HCT116 (cell line): ENCODE measurements at regions not wholly inside any gene's neighbourhood (a gene's known extent, or its start where the extent isn't known, plus 50 kb on each side); places are given as distances from the start of the nearest gene placed in this dataset.

Experiments used
- CTCF ChIP-seq, 3 experiments: fragments of 200-600 bp in 1 of 3; sonication (generic) in 1 of 3; IDR thresholded peaks in 2 of 3; conservative IDR thresholded peaks in 1 of 3; 2 replicates each; pipeline ENCODE4 v1.5.1; 2012 to 2017; ENCODE audit warnings: low read depth in 2 of 3, low read length in 2 of 3, antibody characterized with exemption in 1 of 3, borderline replicate concordance in 1 of 3, control low read depth in 1 of 3, mild to moderate bottlenecking in 1 of 3, mixed read lengths in 1 of 3, mixed run types in 1 of 3, moderate library complexity in 1 of 3; ENCODE audit not compliant: insufficient read depth in 1 of 3
- EZH2 ChIP-seq: fragments of 200-600 bp; sonication (generic); IDR thresholded peaks from 2 replicates; pipeline ENCODE4 v1.6.1; 2017; ENCODE audit warnings: antibody characterized with exemption, mixed run types
- EZH2phosphoT487 ChIP-seq: fragments of 200-600 bp; IDR thresholded peaks from 2 replicates; pipeline ENCODE4 v1.6.1; 2018; ENCODE audit warnings: antibody characterized with exemption, borderline replicate concordance
- JUND ChIP-seq: IDR thresholded peaks from 2 replicates; pipeline ENCODE4 v1.6.1; 2012
- MAX ChIP-seq: IDR thresholded peaks from 2 replicates; pipeline ENCODE4 v1.6.1; 2012
- POLR2A ChIP-seq: IDR thresholded peaks from 2 replicates; pipeline ENCODE4 v1.7.0; 2011; ENCODE audit warnings: borderline replicate concordance; ENCODE audit not compliant: insufficient read depth, insufficient read length; ENCODE audit errors: extremely low read depth
- POLR2AphosphoS5 ChIP-seq: IDR thresholded peaks from 2 replicates; pipeline ENCODE4 v1.6.1; 2011; ENCODE audit warnings: mild to moderate bottlenecking, low read depth, low read length, moderate library complexity
- REST ChIP-seq: IDR thresholded peaks from 2 replicates; pipeline ENCODE4 v1.6.1; 2012; ENCODE audit warnings: low read depth
- SIN3A ChIP-seq: IDR thresholded peaks from 2 replicates; pipeline ENCODE4 v1.6.1; 2012; ENCODE audit warnings: low read depth
- YY1 ChIP-seq: IDR thresholded peaks from 2 replicates; pipeline ENCODE4 v1.6.1; 2011; ENCODE audit warnings: low read length, low read depth, moderate library complexity, mild to moderate bottlenecking; ENCODE audit not compliant: insufficient replicate concordance; ENCODE audit errors: extremely low read depth
- ZFX ChIP-seq: fragments of 450-650 bp; IDR thresholded peaks from 2 replicates; pipeline ENCODE4 v1.6.1; 2017

GRCh38 chr4:115918149-115918548 lies 804.7 kb upstream of the NDST4 start:
- TF ChIP-seq CTCF (IDR thresholded peaks at IDR 0.05 in 2 of 3, conservative IDR thresholded peaks at IDR 0.05 in 1 of 3; ENCODE audit: borderline replicate concordance in 1 of 3, insufficient read depth in 1 of 3, low read depth in 2 of 3, low read length in 2 of 3) (no peak), JUND (no peak), POLR2AphosphoS5 (no peak), EZH2phosphoT487 (no peak), ZFX (no peak), YY1 (no peak), POLR2A (no peak), MAX (no peak), SIN3A (no peak), EZH2 (no peak), REST (no peak)
